ENCODE measurements at regions not wholly inside any gene's neighbourhood (a gene's known extent, or its start where the extent isn't known, plus 50 kb on each side); places are given as distances from the start of the nearest gene placed in this dataset.

- H3K4me1 ChIP-seq (ENCODE audit: control insufficient read depth, insufficient read depth, low read length), result peaks cover 10% of the 10 kb centered on the region; the same call in 1 of the 2 replicates
- intact Hi-C loops (cut with micrococcal nuclease; ENCODE audit: unreplicated experiment), result no loop called here
- no peaks in the 10 kb centered on the region for H4K20me1 ChIP-seq (ENCODE audit: control insufficient read depth, insufficient read depth)
- TF ChIP-seq SREBF1 (IDR thresholded peaks at IDR 0.05; ENCODE audit: low read length), result peak; percentile 19; the same call in 1 of the 2 replicates
- peak; percentile 14; the same call in 1 of the 2 replicates for TF ChIP-seq ZBED1 (IDR thresholded peaks at IDR 0.05; ENCODE audit: borderline replicate concordance)
- no peak for TF ChIP-seq RFX5 (IDR thresholded peaks at IDR 0.05; ENCODE audit: low read depth, low read length)
- peak; percentile 17; the same call in 1 of the 2 replicates for TF ChIP-seq MLLT1 (IDR thresholded peaks at IDR 0.05)
- no peak; the same call in 1 of the 2 replicates for TF ChIP-seq TCF3 (IDR thresholded peaks at IDR 0.05; ENCODE audit: borderline replicate concordance, insufficient read depth, low read depth, low read length)
- TF ChIP-seq EGR1 (IDR thresholded peaks at IDR 0.05; ENCODE audit: borderline replicate concordance in 1 of 2, low read depth in 2 of 2, low read length in 2 of 2), result peak in 1 of 2 experiments; percentile 53; a peak in 1 of 3 replicates
- peak; percentile 87 for TF ChIP-seq ZNF687 (IDR thresholded peaks at IDR 0.05)
- TF ChIP-seq NKRF (conservative IDR thresholded peaks at IDR 0.05), result peak; percentile 91
- 0 out of 2 replicates have a peak, but pooled peaks have one; percentile 25 for TF ChIP-seq RUNX3 (IDR thresholded peaks at IDR 0.05; ENCODE audit: low read length)
- no peak for TF ChIP-seq CBX3 (IDR thresholded peaks at IDR 0.05; ENCODE audit: borderline replicate concordance, low read depth)
- TF ChIP-seq RELA (IDR thresholded peaks at IDR 0.05; ENCODE audit: borderline replicate concordance, partially characterized antibody), result peak; percentile 18
- TF ChIP-seq CHD2 (IDR thresholded peaks at IDR 0.05; ENCODE audit: borderline replicate concordance, low read depth, low read length), result peak; percentile 68; the same call in 1 of the 2 replicates
- peak; percentile 27; the same call in 1 of the 2 replicates for TF ChIP-seq TCF12 (IDR thresholded peaks at IDR 0.05; ENCODE audit: low read depth, low read length)
- no peak for TF ChIP-seq PKNOX1 (IDR thresholded peaks at IDR 0.05)
- peak; percentile 76; the same call in 1 of the 2 replicates for TF ChIP-seq SMARCA5 (IDR thresholded peaks at IDR 0.05)
These were observed 97.3 kb upstream of the METTL9 start for GRCh38 chr16:21501869-21502667.

More at GRCh38 chr16:21501869-21502667, 97.3 kb upstream of the METTL9 start:
- Histone ChIP-seq H3K9me3 (replicated peaks; ENCODE audit: control insufficient read depth, insufficient read depth, low read length) (no peaks in the 10 kb centered on the region), H3K36me3 (ENCODE audit: control insufficient read depth in 2 of 2, insufficient read depth in 2 of 2, low read length in 1 of 2) (peaks cover 0 to 2% of the 10 kb centered on the region in 2 experiments; a peak in 2 of 4 replicates), H3K79me2 (ENCODE audit: control insufficient read depth, insufficient read depth, low read length) (peaks cover 49% of the 10 kb centered on the region), H3K9ac (ENCODE audit: control insufficient read depth, insufficient read depth, low read length) (peak overlapping the region; percentile 80; the same call in 1 of the 2 replicates), H3K4me2 (ENCODE audit: control insufficient read depth, insufficient read depth) (peak overlapping the region; percentile 68), H3K27ac (ENCODE audit: control insufficient read depth, insufficient read depth) (peak overlapping the region; percentile 88), H3K4me3 (peak overlapping the region; percentile 79), H3K27me3 (replicated peaks in 1 of 2; ENCODE audit: control insufficient read depth in 2 of 2, insufficient read depth in 2 of 2, low read length in 1 of 2) (no peaks in the 10 kb centered on the region), H2AFZ (ENCODE audit: control insufficient read depth, low read depth, low read length) (peak overlapping the region; percentile 55)
- peak; percentile 92 for DNase-seq (ENCODE audit: low read depth, low spot score)
- 2% methylated on average over 89 of the region's 91 CpGs for WGBS (ENCODE audit: insufficient coverage, insufficient replicate concordance, low lambda C conversion rate, missing lambda C conversion rate)
- RAD21 ChIA-PET (ENCODE audit: unreplicated experiment), result no interaction called here
- SMC1A ChIA-PET (ENCODE audit: uncharacterized antibody, unreplicated experiment), result no interaction called here
- POLR2A ChIA-PET, result no interaction called here
- FAIRE-seq, result no peak
- CTCF ChIA-PET, result no interaction called here
- BruUV-seq (replicated peaks), result TSS peak; percentile 90
- in situ Hi-C loops (cut with MboI), result no loop called here
- peak; percentile 83 for ATAC-seq

Measured in GM12878 (cell line).